Hematopoietic multipotent progenitor cell treated with erythropoietin and hydrocortisone succinate and interleukin-3 and kit ligand, for 6 days (in vitro differentiated cells): ENCODE measurements at regions not wholly inside any gene's neighbourhood (a gene's known extent, or its start where the extent isn't known, plus 50 kb on each side); places are given as distances from the start of the nearest gene placed in this dataset.

ENCODE experiments used
- DNase-seq: peaks from one replicate; pipeline ENCODE4 v3.0.0-alpha.2; 2015

GRCh38 chr13:22372261-22372660 is 701.4 kb downstream of the FGF9 start:
- DNase-seq: no peak

- no peak for DNase-seq
These were observed 704.3 kb downstream of the FGF9 start for GRCh38 chr13:22375151-22375550.

GRCh38 chr13:22387899-22388298 is 717.0 kb downstream of the FGF9 start:
- no peak for DNase-seq

- DNase-seq: no peak
These were observed 729.0 kb downstream of the FGF9 start for GRCh38 chr13:22399801-22400420.

- DNase-seq: no peak
These were observed 731.8 kb downstream of the FGF9 start for GRCh38 chr13:22402682-22403081.

GRCh38 chr13:22403144-22403543 is 732.3 kb downstream of the FGF9 start:
- no peak for DNase-seq

- no peak for DNase-seq
These were observed 735.0 kb downstream of the FGF9 start for GRCh38 chr13:22405891-22406290.

- no peak for DNase-seq
These were observed 741.6 kb downstream of the FGF9 start for GRCh38 chr13:22412452-22412851.

- DNase-seq: no peak
These were observed 751.1 kb downstream of the FGF9 start for GRCh38 chr13:22422023-22422422.

- DNase-seq: no peak
These were observed 751.8 kb downstream of the FGF9 start for GRCh38 chr13:22422712-22423111.

GRCh38 chr13:22423261-22423660 is 752.4 kb downstream of the FGF9 start:
- DNase-seq: no peak

GRCh38 chr13:22425087-22425486 is 754.2 kb downstream of the FGF9 start:
- no peak for DNase-seq

GRCh38 chr13:22427066-22427465 is 753.7 kb upstream of the SGCG start:
- no peak for DNase-seq

- DNase-seq: no peak
These were observed 753.0 kb upstream of the SGCG start for GRCh38 chr13:22427783-22428182.

GRCh38 chr13:22428188-22428828 is 752.5 kb upstream of the SGCG start:
- DNase-seq: no peak

- no peak for DNase-seq
These were observed 748.1 kb upstream of the SGCG start for GRCh38 chr13:22432690-22433089.

GRCh38 chr13:22447132-22447886 is 733.5 kb upstream of the SGCG start:
- DNase-seq: no peak

- no peak for DNase-seq
These were observed 731.5 kb upstream of the SGCG start for GRCh38 chr13:22449251-22449650.

GRCh38 chr13:22451327-22451741 is 729.4 kb upstream of the SGCG start:
- no peak for DNase-seq

GRCh38 chr13:22454586-22454985 is 726.2 kb upstream of the SGCG start:
- DNase-seq: no peak

- no peak for DNase-seq
These were observed 725.7 kb upstream of the SGCG start for GRCh38 chr13:22455036-22455435.

GRCh38 chr13:22461854-22462490 is 718.8 kb upstream of the SGCG start:
- DNase-seq: no peak

- DNase-seq: no peak
These were observed 717.7 kb upstream of the SGCG start for GRCh38 chr13:22463089-22463488.

- DNase-seq: no peak
These were observed 712.7 kb upstream of the SGCG start for GRCh38 chr13:22468045-22468444.
